NAMALWA (cell line): ENCODE measurements at regions not wholly inside any gene's neighbourhood (a gene's known extent, or its start where the extent isn't known, plus 50 kb on each side); places are given as distances from the start of the nearest gene placed in this dataset.

Experiments
- DNase-seq: peaks from one replicate; pipeline ENCODE4 v3.0.0-alpha.2; 2015; ENCODE audit warnings: low spot score

GRCh38 chr5:61687371-61687770 lies 355.3 kb downstream of the ZSWIM6 start:
- no peak for DNase-seq

- DNase-seq = no peak
Measured at GRCh38 chr5:61689153-61689846, 357.2 kb downstream of the ZSWIM6 start.

GRCh38 chr5:61697809-61698558 lies 365.9 kb downstream of the ZSWIM6 start:
- no peak for DNase-seq

GRCh38 chr5:61701877-61702602 lies 370.0 kb downstream of the ZSWIM6 start:
- no peak for DNase-seq

- DNase-seq = no peak
Measured at GRCh38 chr5:61702784-61703183, 370.7 kb downstream of the ZSWIM6 start.

GRCh38 chr5:61704289-61704688 lies 372.2 kb downstream of the ZSWIM6 start:
- no peak for DNase-seq

- DNase-seq = no peak
Measured at GRCh38 chr5:61706751-61707150, 374.7 kb downstream of the ZSWIM6 start.

GRCh38 chr5:61719124-61719523 lies 387.1 kb downstream of the ZSWIM6 start:
- no peak for DNase-seq

GRCh38 chr5:61720829-61721228 lies 388.8 kb downstream of the ZSWIM6 start:
- DNase-seq = no peak

GRCh38 chr5:61724102-61724501 lies 392.0 kb downstream of the ZSWIM6 start:
- DNase-seq = no peak

- DNase-seq = no peak
Measured at GRCh38 chr5:61728287-61728686, 396.2 kb downstream of the ZSWIM6 start.

- no peak for DNase-seq
Measured at GRCh38 chr5:61730866-61731265, 398.8 kb downstream of the ZSWIM6 start.

GRCh38 chr5:61731267-61731945 lies 399.3 kb downstream of the ZSWIM6 start:
- no peak for DNase-seq

- no peak for DNase-seq
Measured at GRCh38 chr5:61731946-61732314, 399.9 kb downstream of the ZSWIM6 start.

- no peak for DNase-seq
Measured at GRCh38 chr5:61732369-61732768, 400.3 kb downstream of the ZSWIM6 start.

GRCh38 chr5:61732796-61733195 lies 400.7 kb downstream of the ZSWIM6 start:
- no peak for DNase-seq

- no peak for DNase-seq
Measured at GRCh38 chr5:61734001-61734400, 401.9 kb downstream of the ZSWIM6 start.

GRCh38 chr5:61734966-61735365 lies 402.9 kb downstream of the ZSWIM6 start:
- no peak for DNase-seq

- DNase-seq = no peak
Measured at GRCh38 chr5:61735531-61735930, 403.5 kb downstream of the ZSWIM6 start.

GRCh38 chr5:61735995-61736394 lies 403.9 kb downstream of the ZSWIM6 start:
- DNase-seq = no peak

- no peak for DNase-seq
Measured at GRCh38 chr5:61737301-61737963, 405.4 kb downstream of the ZSWIM6 start.

GRCh38 chr5:61737964-61738340 lies 405.9 kb downstream of the ZSWIM6 start:
- no peak for DNase-seq
